ENCODE measurements at regions not wholly inside any gene's neighbourhood (a gene's known extent, or its start where the extent isn't known, plus 50 kb on each side); places are given as distances from the start of the nearest gene placed in this dataset.

GRCh38 chr6:56329271-56330050, 82.1 kb upstream of the COL21A1 start:
- 51% methylated on average over 3 of the region's 3 CpGs for whole genome bisulfite sequencing
- peaks cover 2% of the 10 kb centered on the region for H3K4me1 ChIP-seq
- H3K9me3 ChIP-seq = no peaks in the 10 kb centered on the region
- no peak overlapping the region for H3K4me3 ChIP-seq
- no peak for DNase-seq (ENCODE audit: low spot score in 2 of 2)
- H3K36me3 ChIP-seq = no peaks in the 10 kb centered on the region
- no peak for TF ChIP-seq POLR2A (IDR thresholded peaks at IDR 0.05)
- no peak for TF ChIP-seq EP300 (IDR thresholded peaks at IDR 0.05)
- TF ChIP-seq CTCF (IDR thresholded peaks at IDR 0.05) = no peak
- no peak for TF ChIP-seq POLR2AphosphoS5 (IDR thresholded peaks at IDR 0.05)
- no peak overlapping the region for H3K27ac ChIP-seq
- H3K27me3 ChIP-seq = no peaks in the 10 kb centered on the region

- Histone ChIP-seq H3K36me3 (no peaks in the 10 kb centered on the region), H3K27me3 (no peaks in the 10 kb centered on the region), H3K9me3 (no peaks in the 10 kb centered on the region), H3K27ac (no peak overlapping the region), H3K4me3 (no peak overlapping the region), H3K4me1 (peaks cover 2% of the 10 kb centered on the region)
- 79% methylated on average over 5 of the region's 5 CpGs for WGBS
- TF ChIP-seq POLR2A (IDR thresholded peaks at IDR 0.05) (no peak), POLR2AphosphoS5 (IDR thresholded peaks at IDR 0.05) (no peak), CTCF (IDR thresholded peaks at IDR 0.05) (no peak), EP300 (IDR thresholded peaks at IDR 0.05) (no peak)
- DNase-seq (ENCODE audit: low spot score in 2 of 2) = no peak
Observed at GRCh38 chr6:56328728-56329090, 81.3 kb upstream of the COL21A1 start.

GRCh38 chr6:56327946-56328727, 80.8 kb upstream of the COL21A1 start:
- Histone ChIP-seq H3K36me3 (no peaks in the 10 kb centered on the region), H3K4me1 (peaks cover 2% of the 10 kb centered on the region), H3K27ac (no peak overlapping the region), H3K9me3 (no peaks in the 10 kb centered on the region), H3K4me3 (no peak overlapping the region), H3K27me3 (no peaks in the 10 kb centered on the region)
- no peak for DNase-seq (ENCODE audit: low spot score in 2 of 2)
- WGBS = 76% methylated on average over 3 of the region's 3 CpGs
- TF ChIP-seq POLR2A (IDR thresholded peaks at IDR 0.05) (no peak), EP300 (IDR thresholded peaks at IDR 0.05) (no peak), POLR2AphosphoS5 (IDR thresholded peaks at IDR 0.05) (no peak), CTCF (IDR thresholded peaks at IDR 0.05) (no peak)

GRCh38 chr6:56324396-56324795, 77.0 kb upstream of the COL21A1 start:
- TF ChIP-seq POLR2A (IDR thresholded peaks at IDR 0.05) = no peak
- no peak for TF ChIP-seq CTCF (IDR thresholded peaks at IDR 0.05)
- TF ChIP-seq POLR2AphosphoS5 (IDR thresholded peaks at IDR 0.05) = no peak
- TF ChIP-seq EP300 (IDR thresholded peaks at IDR 0.05) = no peak
- no peak overlapping the region for H3K27ac ChIP-seq
- WGBS = 40% methylated on average over 6 of the region's 6 CpGs
- no peaks in the 10 kb centered on the region for H3K9me3 ChIP-seq
- no peaks in the 10 kb centered on the region for H3K36me3 ChIP-seq
- peaks cover 2% of the 10 kb centered on the region for H3K4me1 ChIP-seq
- H3K4me3 ChIP-seq = no peak overlapping the region
- DNase-seq (ENCODE audit: low spot score in 2 of 2) = no peak
- H3K27me3 ChIP-seq = no peaks in the 10 kb centered on the region

GRCh38 chr6:56318851-56319250, 71.5 kb upstream of the COL21A1 start:
- no peak for TF ChIP-seq POLR2A (IDR thresholded peaks at IDR 0.05)
- no peak for TF ChIP-seq POLR2AphosphoS5 (IDR thresholded peaks at IDR 0.05)
- no peak for TF ChIP-seq CTCF (IDR thresholded peaks at IDR 0.05)
- no peak for TF ChIP-seq EP300 (IDR thresholded peaks at IDR 0.05)

More at GRCh38 chr6:56318851-56319250, 71.5 kb upstream of the COL21A1 start:
- 88% methylated on average over 2 of the region's 2 CpGs for WGBS
- Histone ChIP-seq H3K27ac (no peak overlapping the region), H3K9me3 (no peaks in the 10 kb centered on the region), H3K27me3 (no peaks in the 10 kb centered on the region), H3K4me3 (no peak overlapping the region), H3K36me3 (no peaks in the 10 kb centered on the region), H3K4me1 (no peaks in the 10 kb centered on the region)
- DNase-seq (ENCODE audit: low spot score in 2 of 2) = no peak

All from suprapubic skin (tissue), 4 donors.